MCF 10A (cell line): ENCODE measurements at regions not wholly inside any gene's neighbourhood (a gene's known extent, or its start where the extent isn't known, plus 50 kb on each side); places are given as distances from the start of the nearest gene placed in this dataset.

Source experiments
- BruUV-seq: library from RNA; stranded (reverse); fragments of 400-500 nt; replicated peaks from 2 replicates; lab custom pipeline; 2021; lab: Mats Ljungman, UMichigan
- CTCF ChIA-PET: fragments of 300-600 bp; sonication (Branson Sonifier 250); formaldehyde crosslinking; extraction: SDS; loops from one replicate; lab custom pipeline; 2021; ENCODE audit warnings: antibody characterized with exemption, inconsistent platforms; lab: Yijun Ruan, JAX
- POLR2A ChIA-PET: fragments of 300-600, 350-650 bp; sonication (Branson Sonifier 250); formaldehyde crosslinking; extraction: SDS; loops from one replicate; lab custom pipeline; 2020; ENCODE audit warnings: antibody characterized with exemption, inconsistent platforms; lab: Yijun Ruan, JAX
- DNase-seq: peaks from one replicate; pipeline ENCODE4 v3.0.0-alpha.2; 2018; ENCODE audit not compliant: unreplicated experiment
- H3K27ac Mint-ChIP-seq: one replicate; pipeline ENCODE4 v1.8.0; 2022; ENCODE audit warnings: mild to moderate bottlenecking, low read depth, mixed read lengths; ENCODE audit not compliant: unreplicated experiment
- H3K27me3 Mint-ChIP-seq: one replicate; pipeline ENCODE4 v1.8.0; 2022; ENCODE audit warnings: mixed read lengths; ENCODE audit not compliant: insufficient read depth, unreplicated experiment
- H3K36me3 Mint-ChIP-seq: one replicate; pipeline ENCODE4 v1.8.0; 2022; ENCODE audit warnings: mild to moderate bottlenecking, moderate library complexity, mixed read lengths; ENCODE audit not compliant: insufficient read depth, unreplicated experiment
- H3K4me1 Mint-ChIP-seq: one replicate; pipeline ENCODE4 v1.8.0; 2022; ENCODE audit warnings: mixed read lengths; ENCODE audit not compliant: insufficient read depth, unreplicated experiment
- H3K4me3 Mint-ChIP-seq: one replicate; pipeline ENCODE4 v1.8.0; 2022; ENCODE audit warnings: mild to moderate bottlenecking, moderate library complexity, mixed read lengths; ENCODE audit not compliant: unreplicated experiment
- H3K9me3 Mint-ChIP-seq: one replicate; pipeline ENCODE4 v1.8.0; 2022; ENCODE audit warnings: mixed read lengths; ENCODE audit not compliant: unreplicated experiment
- intact Hi-C: fragments of 100-400 bp; cut with micrococcal nuclease; formaldehyde crosslinking; loops from 2 replicates; pipeline ENCODE4 v1.14.1; 2022
- TF ChIP-seq, protein P1 (sequence below): fragments of 200-600 bp; IDR thresholded peaks from one replicate; pipeline ENCODE4 v1.8.0; 2022; ENCODE audit warnings: antibody characterized with exemption, mild to moderate bottlenecking; ENCODE audit not compliant: unreplicated experiment

DNA sequence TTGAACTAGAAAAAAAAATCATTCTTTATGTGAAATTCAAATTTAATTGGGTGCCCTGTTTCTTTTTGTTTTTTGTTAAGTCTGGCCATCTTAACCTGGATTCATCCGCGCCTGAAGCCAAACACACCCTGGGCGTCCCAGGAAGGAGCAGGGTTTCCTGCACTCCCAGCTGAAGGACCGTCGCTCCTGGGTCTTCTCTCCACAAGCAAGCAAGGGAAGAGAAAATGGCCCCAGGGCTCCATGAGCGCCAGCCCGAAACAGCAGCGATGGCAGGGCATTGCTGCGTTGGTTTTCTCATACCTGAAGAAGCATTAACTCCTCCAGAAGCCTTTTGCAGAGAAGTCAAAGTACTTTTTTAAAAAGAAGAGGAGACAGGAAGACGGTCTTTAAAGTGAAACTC is 105.4 kb upstream of the AFDN start:
- Mint-ChIP-seq H3K4me1 (no peaks in the 10 kb centered on the region), H3K36me3 (no peaks in the 10 kb centered on the region), H3K9me3 (peaks cover 8% of the 10 kb centered on the region), H3K27me3 (peaks cover 67% of the 10 kb centered on the region), H3K27ac (no peak overlapping the region), H3K4me3 (no peak overlapping the region)
- CTCF ChIA-PET = no interaction called here
- BruUV-seq = no TSS peak
- DNase-seq = no peak
- intact Hi-C loops = no loop called here
- TF ChIP-seq, protein P1, sequence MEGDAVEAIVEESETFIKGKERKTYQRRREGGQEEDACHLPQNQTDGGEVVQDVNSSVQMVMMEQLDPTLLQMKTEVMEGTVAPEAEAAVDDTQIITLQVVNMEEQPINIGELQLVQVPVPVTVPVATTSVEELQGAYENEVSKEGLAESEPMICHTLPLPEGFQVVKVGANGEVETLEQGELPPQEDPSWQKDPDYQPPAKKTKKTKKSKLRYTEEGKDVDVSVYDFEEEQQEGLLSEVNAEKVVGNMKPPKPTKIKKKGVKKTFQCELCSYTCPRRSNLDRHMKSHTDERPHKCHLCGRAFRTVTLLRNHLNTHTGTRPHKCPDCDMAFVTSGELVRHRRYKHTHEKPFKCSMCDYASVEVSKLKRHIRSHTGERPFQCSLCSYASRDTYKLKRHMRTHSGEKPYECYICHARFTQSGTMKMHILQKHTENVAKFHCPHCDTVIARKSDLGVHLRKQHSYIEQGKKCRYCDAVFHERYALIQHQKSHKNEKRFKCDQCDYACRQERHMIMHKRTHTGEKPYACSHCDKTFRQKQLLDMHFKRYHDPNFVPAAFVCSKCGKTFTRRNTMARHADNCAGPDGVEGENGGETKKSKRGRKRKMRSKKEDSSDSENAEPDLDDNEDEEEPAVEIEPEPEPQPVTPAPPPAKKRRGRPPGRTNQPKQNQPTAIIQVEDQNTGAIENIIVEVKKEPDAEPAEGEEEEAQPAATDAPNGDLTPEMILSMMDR = no peak
- POLR2A ChIA-PET = no interaction called here

DNA sequence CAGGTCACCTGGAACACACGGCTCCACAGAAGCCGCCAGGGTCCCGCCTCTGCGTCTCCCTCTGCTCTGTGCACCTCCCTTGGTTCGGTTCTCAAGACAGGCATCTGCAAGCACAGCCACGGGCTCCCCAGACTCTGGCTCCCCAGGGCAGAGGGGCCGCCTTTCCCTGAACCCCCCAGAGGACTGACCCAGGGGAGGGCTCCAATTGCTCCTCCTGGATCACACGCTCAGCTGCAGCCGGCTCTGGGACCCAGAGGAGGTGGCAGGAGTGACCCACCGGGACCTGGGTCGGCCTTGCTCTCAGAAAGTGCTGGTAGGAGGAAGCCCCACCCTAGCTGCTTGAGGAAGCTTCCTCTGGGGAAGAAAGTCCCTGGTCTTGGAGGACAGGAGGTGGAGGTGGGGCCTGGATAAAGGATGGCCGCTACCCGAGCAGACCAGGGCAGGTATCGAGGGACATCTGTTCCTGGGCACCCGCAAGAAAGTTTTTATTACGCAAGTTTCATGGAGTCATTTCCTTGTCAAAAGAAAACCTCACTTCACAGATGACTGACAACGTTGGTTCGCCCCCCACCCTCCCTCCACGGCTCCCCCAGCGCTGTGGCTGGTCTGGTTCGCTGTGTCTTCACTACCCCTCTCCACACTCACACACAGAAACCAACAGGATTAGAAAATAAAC is 103.9 kb upstream of the AFDN start:
- CTCF ChIA-PET = interaction anchor here (0.6 kb wide), 1 partner anchor 451 kb away, joined by 3 read pairs; no protein-coding TSS in a partner anchor
- Mint-ChIP-seq H3K27ac (no peak overlapping the region), H3K36me3 (no peaks in the 10 kb centered on the region), H3K27me3 (peaks cover 68% of the 10 kb centered on the region), H3K4me1 (no peaks in the 10 kb centered on the region), H3K9me3 (peaks cover 5% of the 10 kb centered on the region), H3K4me3 (no peak overlapping the region)
- TF ChIP-seq, protein P1 = no peak
- DNase-seq = no peak
- no TSS peak for BruUV-seq
- POLR2A ChIA-PET = no interaction called here
- intact Hi-C loops = no loop called here

DNA sequence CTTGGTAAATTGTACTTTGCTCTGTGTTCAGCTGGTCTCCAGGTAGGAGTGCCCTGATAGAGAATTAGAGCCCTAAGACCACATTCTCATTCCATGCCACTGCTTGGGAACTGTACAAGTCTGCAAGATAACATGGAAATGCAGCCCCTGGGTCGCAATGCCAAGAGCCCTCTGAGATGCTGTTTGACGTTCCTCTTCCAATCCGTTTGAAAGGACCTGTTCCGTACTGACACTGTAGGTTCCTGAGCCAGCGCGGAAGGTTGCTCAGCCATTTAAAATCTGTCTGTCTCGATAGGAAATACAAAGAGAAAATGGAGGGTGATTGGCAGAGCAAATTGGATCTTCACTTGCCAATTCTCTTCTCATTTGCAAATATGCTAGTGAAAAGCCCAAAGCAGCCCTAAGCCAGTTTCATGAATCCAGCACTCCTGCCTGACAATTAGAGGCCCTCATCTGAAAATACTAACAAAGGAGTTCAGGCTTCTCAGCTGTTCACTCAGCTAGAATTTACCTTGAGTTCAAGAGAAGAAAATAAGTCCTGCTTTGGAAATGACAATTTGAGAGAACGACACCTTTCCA is 100.6 kb upstream of the AFDN start:
- Mint-ChIP-seq H3K9me3 (no peaks in the 10 kb centered on the region), H3K36me3 (no peaks in the 10 kb centered on the region), H3K4me1 (no peaks in the 10 kb centered on the region), H3K4me3 (no peak overlapping the region), H3K27ac (no peak overlapping the region), H3K27me3 (peaks cover 81% of the 10 kb centered on the region)
- intact Hi-C loops = no loop called here
- no TSS peak for BruUV-seq
- POLR2A ChIA-PET = no interaction called here
- TF ChIP-seq, protein P1 = no peak
- CTCF ChIA-PET = no interaction called here
- no peak for DNase-seq

DNA sequence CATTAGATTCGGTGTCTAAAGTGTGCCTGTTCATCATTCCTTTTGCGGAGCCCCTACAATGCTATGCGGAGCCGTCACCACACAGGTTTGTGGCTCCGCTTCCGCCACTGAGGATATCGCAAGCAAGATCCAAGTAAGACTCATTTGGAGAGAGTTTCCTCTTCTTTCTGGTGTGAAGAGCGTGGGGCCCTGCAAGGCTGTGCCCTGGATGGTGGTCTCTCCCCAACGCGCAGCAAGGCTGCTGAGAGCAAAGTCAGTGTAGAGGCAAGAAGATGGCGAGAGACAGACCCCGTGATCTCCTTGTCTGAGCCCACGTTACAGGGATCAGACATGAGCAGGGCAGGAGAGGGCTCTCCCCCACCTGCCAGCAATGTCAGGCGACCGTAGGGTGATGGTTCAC is 96.3 kb upstream of the AFDN start:
- POLR2A ChIA-PET = no interaction called here

More for the DNA sequence above, 96.3 kb upstream of the AFDN start:
- H3K4me1 Mint-ChIP-seq = peaks cover 8% of the 10 kb centered on the region
- intact Hi-C loops = no loop called here
- peaks cover 86% of the 10 kb centered on the region for H3K27me3 Mint-ChIP-seq
- no peak for DNase-seq
- H3K36me3 Mint-ChIP-seq = peaks cover 4% of the 10 kb centered on the region
- CTCF ChIA-PET = no interaction called here
- BruUV-seq = no TSS peak
- TF ChIP-seq, protein P1 = no peak
- H3K9me3 Mint-ChIP-seq = peaks cover 6% of the 10 kb centered on the region
- H3K27ac Mint-ChIP-seq = no peak overlapping the region
- no peak overlapping the region for H3K4me3 Mint-ChIP-seq
